CD4-positive, alpha-beta T cell (primary cell): ENCODE measurements at regions not wholly inside any gene's neighbourhood (a gene's known extent, or its start where the extent isn't known, plus 50 kb on each side); places are given as distances from the start of the nearest gene placed in this dataset.

Experiments used
- ATAC-seq: fragments of 200-7000 bp; cut with Tn5 transposase; one replicate; pipeline ENCODE4 v1.10.0; 2022; ENCODE audit warnings: mild to moderate bottlenecking; ENCODE audit not compliant: poor library complexity
- CTCF ChIA-PET: fragments of 350-600 bp; sonication (Branson Sonifier 250); formaldehyde crosslinking; loops from one replicate; lab custom pipeline; 2021; ENCODE audit warnings: antibody characterized with exemption, inconsistent platforms; lab: Charles Lee
- POLR2A ChIA-PET: fragments of 350-600 bp; sonication (Branson Sonifier 250); formaldehyde crosslinking; loops from one replicate; lab custom pipeline; 2021; ENCODE audit warnings: antibody characterized with exemption, inconsistent platforms; lab: Charles Lee
- DNase-seq, 14 experiments: peaks; one replicate each; pipeline ENCODE4 v3.0.0-alpha.2; 2013 to 2020; ENCODE audit warnings: mixed read lengths in 2 of 14
- H3K27ac ChIP-seq, 2 donors: one replicate each; pipeline versions ENCODE4 v1.5.1 to v1.7.0; 2013; ENCODE audit warnings: low read length in 2 of 2, low read depth in 1 of 2, mild to moderate bottlenecking in 1 of 2
- H3K27me3 ChIP-seq, 2 experiments: 1 replicate in 1 of 2; 2 replicates in 1 of 2; pipeline versions ENCODE4 v1.6.1 to v1.7.0; 2013; ENCODE audit warnings: low read length in 2 of 2, control low read depth in 1 of 2, mild to moderate bottlenecking in 1 of 2, moderate library complexity in 1 of 2; ENCODE audit not compliant: insufficient read depth in 2 of 2, control insufficient read depth in 1 of 2
- H3K36me3 ChIP-seq: one replicate; pipeline ENCODE4 v1.6.1; 2013; ENCODE audit warnings: low read length, control low read depth; ENCODE audit not compliant: insufficient read depth
- H3K4me1 ChIP-seq: one replicate; pipeline ENCODE4 v1.6.1; 2013; ENCODE audit warnings: low read length, control low read depth; ENCODE audit not compliant: insufficient read depth
- H3K4me3 ChIP-seq: one replicate; pipeline ENCODE4 v1.5.1; 2013; ENCODE audit warnings: mild to moderate bottlenecking, low read length, moderate library complexity
- H3K9me3 ChIP-seq, 2 experiments: 1 replicate in 1 of 2; 2 replicates in 1 of 2; pipeline versions ENCODE4 v1.6.1 to v1.7.0; 2013; ENCODE audit warnings: low read length in 2 of 2, mild to moderate bottlenecking in 2 of 2, control low read depth in 1 of 2, moderate library complexity in 1 of 2; ENCODE audit not compliant: control insufficient read depth in 1 of 2, insufficient read depth in 1 of 2
- H3K27ac Mint-ChIP-seq: one replicate; pipeline ENCODE4 v1.8.0; 2020; ENCODE audit warnings: mixed read lengths
- H3K27me3 Mint-ChIP-seq: one replicate; pipeline ENCODE4 v1.8.0; 2021; ENCODE audit warnings: mixed read lengths
- H3K36me3 Mint-ChIP-seq: one replicate; pipeline ENCODE4 v1.8.0; 2021; ENCODE audit warnings: low read depth, mixed read lengths
- H3K4me1 Mint-ChIP-seq: one replicate; pipeline ENCODE4 v1.8.0; 2021; ENCODE audit warnings: low read depth, mixed read lengths
- H3K4me3 Mint-ChIP-seq: one replicate; pipeline ENCODE4 v1.8.0; 2020; ENCODE audit warnings: mild to moderate bottlenecking, mixed read lengths
- H3K9me3 Mint-ChIP-seq: one replicate; pipeline ENCODE4 v1.8.0; 2020; ENCODE audit warnings: mixed read lengths
- CTCF ChIP-seq: fragments of 200-600 bp; IDR thresholded peaks from one replicate; pipeline ENCODE4 v1.8.0; 2022; ENCODE audit warnings: antibody characterized with exemption, mild to moderate bottlenecking
- intact Hi-C, 2 experiments: fragments of 100-400 bp; cut with DNase I in 1 of 2; cut with micrococcal nuclease in 1 of 2; formaldehyde crosslinking; loops; one replicate each; pipeline versions ENCODE4 v1.15.1 to v1.9.0; 2023 to 2025; cut with DNase I, micrococcal nuclease

DNA sequence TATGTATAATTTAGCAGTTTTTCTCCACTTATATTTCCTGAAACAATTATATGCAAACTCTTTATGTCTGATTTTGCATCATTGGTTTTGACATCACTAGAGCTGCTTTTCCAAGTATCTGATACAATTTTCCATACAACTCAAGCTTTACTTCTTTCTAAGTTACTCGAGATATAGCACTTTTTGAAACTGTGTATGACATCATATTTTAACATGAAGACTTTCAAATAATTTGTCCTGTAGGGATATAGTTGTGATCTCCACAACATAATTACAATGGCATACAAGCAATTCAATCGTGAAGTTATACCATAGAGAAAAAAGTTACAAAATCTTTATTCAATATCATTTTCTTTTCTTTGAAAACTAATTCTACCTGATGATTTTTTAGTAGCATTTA lies 173.0 kb downstream of the LEPR start:
- no peak for ATAC-seq
- H3K36me3 ChIP-seq: no peaks in the 10 kb centered on the region
- H3K36me3 Mint-ChIP-seq: no peaks in the 10 kb centered on the region
- no peaks in the 10 kb centered on the region for H3K4me1 Mint-ChIP-seq
- POLR2A ChIA-PET: no interaction called here
- DNase-seq: no peak
- H3K9me3 ChIP-seq: no peaks in the 10 kb centered on the region
- no peaks in the 10 kb centered on the region for H3K27me3 ChIP-seq
- H3K4me3 ChIP-seq: no peak overlapping the region
- H3K27me3 Mint-ChIP-seq: no peaks in the 10 kb centered on the region
- no peaks in the 10 kb centered on the region for H3K9me3 Mint-ChIP-seq
- H3K4me1 ChIP-seq: no peaks in the 10 kb centered on the region
- intact Hi-C loops: no loop called here
- no peak overlapping the region for H3K4me3 Mint-ChIP-seq
- no peak overlapping the region for H3K27ac ChIP-seq
- no peak overlapping the region for H3K27ac Mint-ChIP-seq
- no peak for TF ChIP-seq CTCF
- CTCF ChIA-PET: no interaction called here

DNA sequence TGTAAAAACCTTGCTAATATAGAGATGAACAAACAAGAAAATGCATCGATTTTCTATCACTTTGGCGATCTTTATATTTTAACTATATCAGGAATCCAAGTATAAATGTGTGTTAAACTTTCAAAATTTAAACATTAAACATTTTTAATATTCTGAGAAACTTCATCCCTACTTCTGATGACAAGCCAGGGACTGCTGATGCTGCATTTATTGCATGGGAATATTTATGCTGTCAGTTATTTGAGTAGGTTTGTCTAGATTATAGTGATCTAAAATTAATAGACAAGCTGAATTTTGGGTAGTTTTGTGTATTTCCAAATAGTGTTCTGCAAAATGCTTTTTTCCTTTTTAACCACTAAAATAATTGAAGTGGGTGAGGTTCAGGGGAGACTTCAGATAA lies 175.3 kb downstream of the LEPR start:
- H3K36me3 Mint-ChIP-seq: no peaks in the 10 kb centered on the region
- DNase-seq: no peak
- ATAC-seq: no peak
- ChIA-PET CTCF (no interaction called here), POLR2A (no interaction called here)
- Histone ChIP-seq H3K4me3 (no peak overlapping the region), H3K4me1 (no peaks in the 10 kb centered on the region), H3K27ac (no peak overlapping the region), H3K36me3 (no peaks in the 10 kb centered on the region), H3K9me3 (no peaks in the 10 kb centered on the region), H3K27me3 (no peaks in the 10 kb centered on the region)
- no peak overlapping the region for H3K4me3 Mint-ChIP-seq
- intact Hi-C loops: no loop called here
- no peaks in the 10 kb centered on the region for H3K9me3 Mint-ChIP-seq
- no peaks in the 10 kb centered on the region for H3K27me3 Mint-ChIP-seq
- no peaks in the 10 kb centered on the region for H3K4me1 Mint-ChIP-seq
- no peak for TF ChIP-seq CTCF
- no peak overlapping the region for H3K27ac Mint-ChIP-seq

GRCh38 chr1:65596768-65597167 lies 176.3 kb downstream of the LEPR start:
- Mint-ChIP-seq H3K27me3 (no peaks in the 10 kb centered on the region), H3K36me3 (no peaks in the 10 kb centered on the region), H3K9me3 (no peaks in the 10 kb centered on the region), H3K27ac (no peak overlapping the region), H3K4me3 (no peak overlapping the region), H3K4me1 (no peaks in the 10 kb centered on the region)
- CTCF ChIA-PET: no interaction called here
- DNase-seq (no peak), ATAC-seq (no peak)
- Histone ChIP-seq H3K36me3 (no peaks in the 10 kb centered on the region), H3K4me1 (no peaks in the 10 kb centered on the region), H3K4me3 (no peak overlapping the region), H3K27me3 (no peaks in the 10 kb centered on the region), H3K27ac (no peak overlapping the region), H3K9me3 (no peaks in the 10 kb centered on the region)
- no peak for TF ChIP-seq CTCF
- intact Hi-C loops: no loop called here
- POLR2A ChIA-PET: no interaction called here
